ENCODE measurements at regions not wholly inside any gene's neighbourhood (a gene's known extent, or its start where the extent isn't known, plus 50 kb on each side); places are given as distances from the start of the nearest gene placed in this dataset.

- Histone ChIP-seq H3K27me3 (ENCODE audit: control insufficient read depth, insufficient read depth, low read length) (no peaks in the 10 kb centered on the region), H3K9me3 (ENCODE audit: control insufficient read depth, insufficient read depth, low read depth, low read length) (no peaks in the 10 kb centered on the region), H3K4me2 (ENCODE audit: extremely low read depth, insufficient read depth, low read length) (no peak overlapping the region), H3K36me3 (ENCODE audit: control insufficient read depth, insufficient read depth, low read length) (no peaks in the 10 kb centered on the region), H3K79me2 (ENCODE audit: control insufficient read depth, insufficient read depth, low read length) (no peaks in the 10 kb centered on the region), H3K4me3 (replicated peaks in 1 of 4; ENCODE audit: control extremely low read depth in 1 of 4, insufficient read depth in 1 of 4, low read depth in 3 of 4, low read length in 4 of 4) (no peak overlapping the region), H3K27ac (ENCODE audit: insufficient read depth, low read length) (no peak overlapping the region), H3K9ac (ENCODE audit: insufficient read depth, low read length) (no peak overlapping the region), H3K4me1 (ENCODE audit: control insufficient read depth, extremely low read depth, insufficient read depth, low read length) (peaks cover 1% of the 10 kb centered on the region), H2AFZ (ENCODE audit: low read length) (no peak overlapping the region), H4K20me1 (ENCODE audit: control insufficient read depth, extremely low read depth, insufficient read depth, low read length) (no peaks in the 10 kb centered on the region)
- no peak for DNase-seq (ENCODE audit: low read depth in 2 of 2)
- no peak for TF ChIP-seq CTCF (conservative IDR thresholded peaks at IDR 0.05 in 1 of 2, IDR thresholded peaks at IDR 0.05 in 1 of 2; ENCODE audit: low read depth in 1 of 2, low read length in 2 of 2)
- no peak for TF ChIP-seq EZH2 (IDR thresholded peaks at IDR 0.05; ENCODE audit: low read length, missing control alignments)
Measured at GRCh38 chr6:25142506-25142905, 136.7 kb upstream of the CARMIL1 start.

- no peak overlapping the region for H2AFZ ChIP-seq (ENCODE audit: low read length)
- H3K9ac ChIP-seq (ENCODE audit: insufficient read depth, low read length): no peak overlapping the region
- H3K4me2 ChIP-seq (ENCODE audit: extremely low read depth, insufficient read depth, low read length): no peak overlapping the region
- H3K27ac ChIP-seq (ENCODE audit: insufficient read depth, low read length): no peak overlapping the region
- no peaks in the 10 kb centered on the region for H3K36me3 ChIP-seq (ENCODE audit: control insufficient read depth, insufficient read depth, low read length)
- H3K4me1 ChIP-seq (ENCODE audit: control insufficient read depth, extremely low read depth, insufficient read depth, low read length): no peaks in the 10 kb centered on the region
- no peaks in the 10 kb centered on the region for H3K9me3 ChIP-seq (ENCODE audit: control insufficient read depth, insufficient read depth, low read depth, low read length)
- no peaks in the 10 kb centered on the region for H3K79me2 ChIP-seq (ENCODE audit: control insufficient read depth, insufficient read depth, low read length)
- TF ChIP-seq CTCF (conservative IDR thresholded peaks at IDR 0.05 in 1 of 2, IDR thresholded peaks at IDR 0.05 in 1 of 2; ENCODE audit: low read depth in 1 of 2, low read length in 2 of 2): no peak
- no peak for TF ChIP-seq EZH2 (IDR thresholded peaks at IDR 0.05; ENCODE audit: low read length, missing control alignments)
- no peak for DNase-seq (ENCODE audit: low read depth in 2 of 2)
- no peaks in the 10 kb centered on the region for H3K27me3 ChIP-seq (ENCODE audit: control insufficient read depth, insufficient read depth, low read length)
- no peaks in the 10 kb centered on the region for H4K20me1 ChIP-seq (ENCODE audit: control insufficient read depth, extremely low read depth, insufficient read depth, low read length)
- no peak overlapping the region for H3K4me3 ChIP-seq (replicated peaks in 1 of 4; ENCODE audit: control extremely low read depth in 1 of 4, insufficient read depth in 1 of 4, low read depth in 3 of 4, low read length in 4 of 4)
Measured at GRCh38 chr6:25144919-25145318, 134.3 kb upstream of the CARMIL1 start.

- no peak overlapping the region for H3K27ac ChIP-seq (ENCODE audit: insufficient read depth, low read length)
- no peaks in the 10 kb centered on the region for H3K9me3 ChIP-seq (ENCODE audit: control insufficient read depth, insufficient read depth, low read depth, low read length)
- no peak overlapping the region for H2AFZ ChIP-seq (ENCODE audit: low read length)
- TF ChIP-seq CTCF (conservative IDR thresholded peaks at IDR 0.05 in 1 of 2, IDR thresholded peaks at IDR 0.05 in 1 of 2; ENCODE audit: low read depth in 1 of 2, low read length in 2 of 2) (no peak), EZH2 (IDR thresholded peaks at IDR 0.05; ENCODE audit: low read length, missing control alignments) (no peak)
- H3K9ac ChIP-seq (ENCODE audit: insufficient read depth, low read length): no peak overlapping the region
- no peaks in the 10 kb centered on the region for H3K79me2 ChIP-seq (ENCODE audit: control insufficient read depth, insufficient read depth, low read length)
- no peaks in the 10 kb centered on the region for H3K36me3 ChIP-seq (ENCODE audit: control insufficient read depth, insufficient read depth, low read length)
- H4K20me1 ChIP-seq (ENCODE audit: control insufficient read depth, extremely low read depth, insufficient read depth, low read length): no peaks in the 10 kb centered on the region
- no peak overlapping the region for H3K4me3 ChIP-seq (replicated peaks in 1 of 4; ENCODE audit: control extremely low read depth in 1 of 4, insufficient read depth in 1 of 4, low read depth in 3 of 4, low read length in 4 of 4)
- H3K4me1 ChIP-seq (ENCODE audit: control insufficient read depth, extremely low read depth, insufficient read depth, low read length): no peaks in the 10 kb centered on the region
- DNase-seq (ENCODE audit: low read depth in 2 of 2): no peak
- no peak overlapping the region for H3K4me2 ChIP-seq (ENCODE audit: extremely low read depth, insufficient read depth, low read length)
- no peaks in the 10 kb centered on the region for H3K27me3 ChIP-seq (ENCODE audit: control insufficient read depth, insufficient read depth, low read length)
Measured at GRCh38 chr6:25147223-25147622, 132.0 kb upstream of the CARMIL1 start.

All from fibroblast of lung (primary cell).